H1 (cell line): ENCODE measurements at regions not wholly inside any gene's neighbourhood (a gene's known extent, or its start where the extent isn't known, plus 50 kb on each side); places are given as distances from the start of the nearest gene placed in this dataset.

Source experiments
- ATF2 ChIP-seq: IDR thresholded peaks from 2 replicates; pipeline ENCODE4 v1.6.1; 2012; ENCODE audit warnings: low read length, inconsistent platforms
- CEBPB ChIP-seq: IDR thresholded peaks from 2 replicates; pipeline ENCODE4 v1.6.1; 2012; ENCODE audit warnings: low read depth, low read length
- CHD2 ChIP-seq: IDR thresholded peaks from 2 replicates; pipeline ENCODE4 v1.6.1; 2012; ENCODE audit warnings: low read length, improper control_type of control experiment
- CTCF ChIP-seq, 3 experiments: IDR thresholded peaks; 1 replicate in 2 of 3; 2 replicates in 1 of 3; pipeline versions ENCODE4 v1.5.1 to v1.6.1; 2011; ENCODE audit warnings: low read length in 3 of 3, mild to moderate bottlenecking in 3 of 3, inconsistent platforms in 2 of 3, low read depth in 1 of 3, moderate library complexity in 1 of 3; ENCODE audit not compliant: insufficient read depth in 1 of 3; ENCODE audit errors: control extremely low read depth in 1 of 3
- GABPA ChIP-seq: IDR thresholded peaks from 2 replicates; pipeline ENCODE4 v1.6.1; 2011; ENCODE audit warnings: mild to moderate bottlenecking, low read length, moderate library complexity, borderline replicate concordance; ENCODE audit not compliant: insufficient read depth
- GTF2F1 ChIP-seq: IDR thresholded peaks from 2 replicates; pipeline ENCODE4 v1.6.1; 2012; ENCODE audit warnings: low read depth, low read length, improper control_type of control experiment, borderline replicate concordance
- POLR2A ChIP-seq, 2 experiments: IDR thresholded peaks; 1 replicate in 1 of 2; 2 replicates in 1 of 2; pipeline ENCODE4 v1.6.1; 2011; ENCODE audit warnings: low read depth in 2 of 2, low read length in 2 of 2, mild to moderate bottlenecking in 2 of 2; ENCODE audit errors: control extremely low read depth in 1 of 2
- SP1 ChIP-seq: IDR thresholded peaks from 2 replicates; pipeline ENCODE4 v1.6.1; 2011; ENCODE audit warnings: low read depth, low read length
- SRF ChIP-seq: IDR thresholded peaks from 2 replicates; pipeline ENCODE4 v1.6.1; 2011; ENCODE audit warnings: mild to moderate bottlenecking, low read depth, low read length, moderate library complexity
- TCF12 ChIP-seq: IDR thresholded peaks from 2 replicates; pipeline ENCODE4 v1.6.1; 2011; ENCODE audit warnings: low read depth, mild to moderate bottlenecking, low read length
- YY1 ChIP-seq: IDR thresholded peaks from 2 replicates; pipeline ENCODE4 v1.6.1; 2011; ENCODE audit warnings: low read depth, mild to moderate bottlenecking, low read length

GRCh38 chr18:61989138-61989537 is 96.3 kb upstream of the RNF152 start:
- TF ChIP-seq CTCF (IDR thresholded peaks at IDR 0.05; ENCODE audit: control extremely low read depth in 1 of 3, insufficient read depth in 1 of 3, low read depth in 1 of 3, low read length in 3 of 3) (no peak), SRF (no peak), POLR2A (IDR thresholded peaks at IDR 0.05; ENCODE audit: control extremely low read depth in 1 of 2, low read depth in 2 of 2, low read length in 2 of 2) (no peak), CHD2 (no peak), CEBPB (no peak), SP1 (no peak), GTF2F1 (no peak), ATF2 (no peak), GABPA (no peak), TCF12 (no peak), YY1 (no peak)
